Neural cell (in vitro differentiated cells): ENCODE measurements at regions not wholly inside any gene's neighbourhood (a gene's known extent, or its start where the extent isn't known, plus 50 kb on each side); places are given as distances from the start of the nearest gene placed in this dataset.

ENCODE experiments used
- CTCF ChIP-seq: fragments of 450-650 bp; IDR thresholded peaks from 2 replicates; pipeline ENCODE4 v1.5.1; 2014; ENCODE audit warnings: antibody characterized with exemption, mild to moderate bottlenecking, moderate library complexity; ENCODE audit not compliant: poor library complexity, severe bottlenecking
- EP300 ChIP-seq: fragments of 450-650 bp; conservative IDR thresholded peaks from 2 replicates; pipeline ENCODE4 v1.6.1; 2014; ENCODE audit warnings: antibody characterized with exemption, mild to moderate bottlenecking, moderate library complexity; ENCODE audit not compliant: poor library complexity, severe bottlenecking
- POLR2AphosphoS5 ChIP-seq: IDR thresholded peaks from 2 replicates; pipeline ENCODE4 v1.6.1; 2012
- REST ChIP-seq: IDR thresholded peaks from 2 replicates; pipeline ENCODE4 v1.6.1; 2012; ENCODE audit warnings: borderline replicate concordance

- TF ChIP-seq CTCF = no peak
- no peak for TF ChIP-seq POLR2AphosphoS5
- no peak for TF ChIP-seq REST
- TF ChIP-seq EP300 = no peak
These were observed 861.1 kb downstream of the DHX35 start for GRCh38 chr20:39823224-39823623.
